ENCODE measurements at regions not wholly inside any gene's neighbourhood (a gene's known extent, or its start where the extent isn't known, plus 50 kb on each side); places are given as distances from the start of the nearest gene placed in this dataset.

- peaks cover 6% of the 10 kb centered on the region for H3K4me1 Mint-ChIP-seq (ENCODE audit: unreplicated experiment)
- TF ChIP-seq CTCF (IDR thresholded peaks at IDR 0.05): no peak
- H3K4me3 Mint-ChIP-seq (ENCODE audit: unreplicated experiment): no peak overlapping the region
- no peak overlapping the region for H3K27ac Mint-ChIP-seq (ENCODE audit: unreplicated experiment)
- DNase-seq (ENCODE audit: extremely low spot score, unreplicated experiment): no peak
- H3K9me3 Mint-ChIP-seq (ENCODE audit: unreplicated experiment): peaks cover 21% of the 10 kb centered on the region
- no peaks in the 10 kb centered on the region for H3K36me3 Mint-ChIP-seq (ENCODE audit: unreplicated experiment)
- peaks cover 6% of the 10 kb centered on the region for H3K27me3 Mint-ChIP-seq (ENCODE audit: unreplicated experiment)
Observed at GRCh38 chr14:80146941-80147340, 64.4 kb downstream of the DIO2 start.

- Mint-ChIP-seq H3K4me1 (ENCODE audit: unreplicated experiment) (peaks cover 7% of the 10 kb centered on the region), H3K27me3 (ENCODE audit: unreplicated experiment) (peaks cover 4% of the 10 kb centered on the region), H3K9me3 (ENCODE audit: unreplicated experiment) (peaks cover 25% of the 10 kb centered on the region), H3K27ac (ENCODE audit: unreplicated experiment) (no peak overlapping the region), H3K4me3 (ENCODE audit: unreplicated experiment) (no peak overlapping the region), H3K36me3 (ENCODE audit: unreplicated experiment) (peaks cover 5% of the 10 kb centered on the region)
- TF ChIP-seq CTCF (IDR thresholded peaks at IDR 0.05): no peak
- DNase-seq (ENCODE audit: extremely low spot score, unreplicated experiment): no peak
Observed at GRCh38 chr14:80136358-80136757, 74.9 kb downstream of the DIO2 start.

- Mint-ChIP-seq H3K27ac (ENCODE audit: unreplicated experiment) (no peak overlapping the region), H3K36me3 (ENCODE audit: unreplicated experiment) (peaks cover 2% of the 10 kb centered on the region), H3K4me3 (ENCODE audit: unreplicated experiment) (no peak overlapping the region), H3K27me3 (ENCODE audit: unreplicated experiment) (no peaks in the 10 kb centered on the region), H3K9me3 (ENCODE audit: unreplicated experiment) (peaks cover 17% of the 10 kb centered on the region), H3K4me1 (ENCODE audit: unreplicated experiment) (peaks cover 7% of the 10 kb centered on the region)
- DNase-seq (ENCODE audit: extremely low spot score, unreplicated experiment): no peak
- TF ChIP-seq CTCF (IDR thresholded peaks at IDR 0.05): no peak
Observed at GRCh38 chr14:80135305-80136088, 75.8 kb downstream of the DIO2 start.

- Mint-ChIP-seq H3K36me3 (ENCODE audit: unreplicated experiment) (no peaks in the 10 kb centered on the region), H3K9me3 (ENCODE audit: unreplicated experiment) (peaks cover 14% of the 10 kb centered on the region), H3K27me3 (ENCODE audit: unreplicated experiment) (no peaks in the 10 kb centered on the region), H3K4me3 (ENCODE audit: unreplicated experiment) (no peak overlapping the region), H3K27ac (ENCODE audit: unreplicated experiment) (no peak overlapping the region), H3K4me1 (ENCODE audit: unreplicated experiment) (peaks cover 7% of the 10 kb centered on the region)
- DNase-seq (ENCODE audit: extremely low spot score, unreplicated experiment): no peak
- no peak for TF ChIP-seq CTCF (IDR thresholded peaks at IDR 0.05)
Observed at GRCh38 chr14:80134321-80134720, 77.0 kb downstream of the DIO2 start.

GRCh38 chr14:80133457-80133856 is 77.8 kb downstream of the DIO2 start:
- peaks cover 21% of the 10 kb centered on the region for H3K9me3 Mint-ChIP-seq (ENCODE audit: unreplicated experiment)
- no peak for DNase-seq (ENCODE audit: extremely low spot score, unreplicated experiment)
- H3K4me1 Mint-ChIP-seq (ENCODE audit: unreplicated experiment): peaks cover 7% of the 10 kb centered on the region
- H3K4me3 Mint-ChIP-seq (ENCODE audit: unreplicated experiment): no peak overlapping the region
- no peaks in the 10 kb centered on the region for H3K27me3 Mint-ChIP-seq (ENCODE audit: unreplicated experiment)
- no peaks in the 10 kb centered on the region for H3K36me3 Mint-ChIP-seq (ENCODE audit: unreplicated experiment)
- no peak overlapping the region for H3K27ac Mint-ChIP-seq (ENCODE audit: unreplicated experiment)
- no peak for TF ChIP-seq CTCF (IDR thresholded peaks at IDR 0.05)
